Trophoblast cell (in vitro differentiated cells and primary cell): ENCODE measurements at regions not wholly inside any gene's neighbourhood (a gene's known extent, or its start where the extent isn't known, plus 50 kb on each side); places are given as distances from the start of the nearest gene placed in this dataset.

ENCODE experiments used
- DNase-seq, 2 donors: peaks; one replicate each; pipeline ENCODE4 v3.0.0-alpha.2; 2016
- H2AFZ ChIP-seq: 2 replicates; pipeline ENCODE4 v1.6.1; 2013; ENCODE audit warnings: low read length, moderate library complexity, mild to moderate bottlenecking; ENCODE audit not compliant: insufficient read depth, poor library complexity
- H2AK5ac ChIP-seq: 2 replicates; pipeline ENCODE4 v1.6.1; 2013; ENCODE audit warnings: mild to moderate bottlenecking, low read length
- H2BK120ac ChIP-seq: 2 replicates; pipeline ENCODE4 v1.6.1; 2013; ENCODE audit warnings: low read length, mild to moderate bottlenecking, moderate library complexity; ENCODE audit not compliant: insufficient read depth, poor library complexity
- H2BK12ac ChIP-seq: 2 replicates; pipeline ENCODE4 v1.6.1; 2013; ENCODE audit warnings: mild to moderate bottlenecking, low read length, moderate library complexity
- H2BK5ac ChIP-seq: 2 replicates; pipeline ENCODE4 v1.6.1; 2013; ENCODE audit warnings: low read length, low read depth, moderate library complexity, mild to moderate bottlenecking; ENCODE audit not compliant: poor library complexity
- H3K14ac ChIP-seq: 2 replicates; pipeline ENCODE4 v1.6.1; 2013; ENCODE audit warnings: mild to moderate bottlenecking, low read length
- H3K18ac ChIP-seq: 2 replicates; pipeline ENCODE4 v1.6.1; 2013; ENCODE audit warnings: mild to moderate bottlenecking, low read length
- H3K23ac ChIP-seq: 2 replicates; pipeline ENCODE4 v1.6.1; 2013; ENCODE audit warnings: low read length
- H3K27ac ChIP-seq: 2 replicates; pipeline ENCODE4 v1.5.1; 2013; ENCODE audit warnings: low read depth, mild to moderate bottlenecking, inconsistent platforms, low read length, moderate library complexity
- H3K27me3 ChIP-seq: 2 replicates; pipeline ENCODE4 v1.6.1; 2013; ENCODE audit warnings: inconsistent platforms, mild to moderate bottlenecking, low read length, moderate library complexity; ENCODE audit not compliant: insufficient read depth
- H3K36me3 ChIP-seq, 2 experiments: 1 replicate in 1 of 2; 2 replicates in 1 of 2; pipeline ENCODE4 v1.6.1; 2013; ENCODE audit warnings: low read length in 2 of 2, mild to moderate bottlenecking in 2 of 2, moderate library complexity in 1 of 2; ENCODE audit not compliant: insufficient read depth in 2 of 2, control insufficient read depth in 1 of 2
- H3K4ac ChIP-seq: 2 replicates; pipeline ENCODE4 v1.6.1; 2013; ENCODE audit warnings: low read depth, mild to moderate bottlenecking, low read length, moderate library complexity
- H3K4me1 ChIP-seq, 2 experiments: 1 replicate in 1 of 2; 2 replicates in 1 of 2; pipeline ENCODE4 v1.6.1; 2013; ENCODE audit warnings: low read length in 2 of 2, mild to moderate bottlenecking in 2 of 2, moderate library complexity in 1 of 2; ENCODE audit not compliant: insufficient read depth in 2 of 2, control insufficient read depth in 1 of 2
- H3K4me2 ChIP-seq: 2 replicates; pipeline ENCODE4 v1.6.1; 2013; ENCODE audit warnings: inconsistent platforms, mild to moderate bottlenecking, low read length, moderate library complexity
- H3K4me3 ChIP-seq: 2 replicates; pipeline ENCODE4 v1.5.1; 2013; ENCODE audit warnings: mild to moderate bottlenecking, low read depth, low read length, inconsistent platforms
- H3K79me1 ChIP-seq: one replicate; pipeline ENCODE4 v1.6.1; 2013; ENCODE audit warnings: low read length
- H3K79me2 ChIP-seq: 2 replicates; pipeline ENCODE4 v1.6.1; 2013; ENCODE audit warnings: low read length, mild to moderate bottlenecking; ENCODE audit not compliant: control insufficient read depth, insufficient read depth, poor library complexity
- H3K9ac ChIP-seq: 2 replicates; pipeline ENCODE4 v1.6.1; 2013; ENCODE audit warnings: mild to moderate bottlenecking, low read length
- H3K9me3 ChIP-seq: 2 replicates; pipeline ENCODE4 v1.6.1; 2013; ENCODE audit warnings: low read depth, mild to moderate bottlenecking, control low read depth, inconsistent platforms, low read length; ENCODE audit not compliant: insufficient read depth
- H4K12ac ChIP-seq: 2 replicates; pipeline ENCODE4 v1.6.1; 2013; ENCODE audit warnings: low read depth, mild to moderate bottlenecking, low read length, moderate library complexity
- H4K8ac ChIP-seq: 2 replicates; pipeline ENCODE4 v1.6.1; 2013; ENCODE audit warnings: low read depth, mild to moderate bottlenecking, low read length, moderate library complexity
- H4K91ac ChIP-seq: one replicate; pipeline ENCODE4 v1.6.1; 2013; ENCODE audit warnings: low read depth, mild to moderate bottlenecking, low read length, moderate library complexity
- WGBS: extraction: QIAGEN DNeasy Blood & Tissue Kit; methylation state at CpG from one replicate; pipeline ENCODE4 v1.1.7; 2013; ENCODE audit warnings: missing lambda C conversion rate; ENCODE audit not compliant: insufficient read length, insufficient coverage; ENCODE audit errors: extremely low coverage; 5-methylcytosine and 5-hydroxymethylcytosine counted together

GRCh38 chr9:18056269-18056992, 417.5 kb upstream of the ADAMTSL1 start:
- no peak overlapping the region for H3K4ac ChIP-seq
- H4K8ac ChIP-seq = no peak overlapping the region
- no peak overlapping the region for H2AFZ ChIP-seq
- H3K36me3 ChIP-seq = no peaks in the 10 kb centered on the region
- H2BK120ac ChIP-seq = no peak overlapping the region
- no peak overlapping the region for H2AK5ac ChIP-seq
- H2BK5ac ChIP-seq = no peak overlapping the region
- peaks cover 0 to 3% of the 10 kb centered on the region in 2 experiments for H3K4me1 ChIP-seq
- H3K79me2 ChIP-seq = no peaks in the 10 kb centered on the region
- no peak for DNase-seq
- H3K4me2 ChIP-seq = no peak overlapping the region
- H3K14ac ChIP-seq = no peak overlapping the region
- no CpG with 5 or more reads among the region's 8 CpGs for WGBS
- no peak overlapping the region for H3K4me3 ChIP-seq
- H3K9me3 ChIP-seq = no peaks in the 10 kb centered on the region
- no peak overlapping the region for H2BK12ac ChIP-seq
- no peak overlapping the region for H3K18ac ChIP-seq
- no peak overlapping the region for H3K23ac ChIP-seq
- no peak overlapping the region for H4K12ac ChIP-seq
- H3K27me3 ChIP-seq = no peaks in the 10 kb centered on the region
- no peak overlapping the region for H4K91ac ChIP-seq
- H3K27ac ChIP-seq = no peak overlapping the region
- H3K79me1 ChIP-seq = no peaks in the 10 kb centered on the region
- H3K9ac ChIP-seq = no peak overlapping the region

DNA sequence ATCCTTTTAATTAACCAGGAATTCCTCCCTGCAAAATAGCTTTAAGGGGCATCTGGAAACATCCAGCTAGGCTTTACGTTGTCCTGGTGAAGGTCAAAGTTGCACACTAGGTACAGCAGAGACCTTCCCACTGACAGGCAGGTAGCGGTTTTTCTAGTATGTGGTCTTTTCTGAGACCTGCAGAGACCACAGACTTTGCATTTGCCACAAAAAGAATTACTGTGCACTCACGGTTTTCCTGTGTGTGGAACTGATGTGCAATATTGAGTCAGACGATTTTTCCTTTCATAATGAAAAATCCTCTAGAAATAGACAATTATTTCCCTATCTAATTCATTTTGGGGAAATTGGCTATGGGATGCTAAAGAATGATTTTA, 417.0 kb upstream of the ADAMTSL1 start:
- no peaks in the 10 kb centered on the region for H3K79me2 ChIP-seq
- H3K4me3 ChIP-seq = no peak overlapping the region
- H3K79me1 ChIP-seq = no peaks in the 10 kb centered on the region
- no peak overlapping the region for H3K4ac ChIP-seq
- no peaks in the 10 kb centered on the region for H3K9me3 ChIP-seq
- no peak overlapping the region for H2BK12ac ChIP-seq
- H3K36me3 ChIP-seq = no peaks in the 10 kb centered on the region
- H4K91ac ChIP-seq = no peak overlapping the region
- H3K27ac ChIP-seq = no peak overlapping the region
- H3K4me2 ChIP-seq = no peak overlapping the region
- no peak overlapping the region for H3K18ac ChIP-seq
- H2BK120ac ChIP-seq = no peak overlapping the region
- no peak overlapping the region for H2BK5ac ChIP-seq
- no peak overlapping the region for H3K14ac ChIP-seq
- no peak overlapping the region for H4K12ac ChIP-seq
- no CpG with 5 or more reads among the region's 4 CpGs for WGBS
- H3K27me3 ChIP-seq = no peaks in the 10 kb centered on the region
- no peak overlapping the region for H4K8ac ChIP-seq
- H2AK5ac ChIP-seq = no peak overlapping the region
- peaks cover 0 to 3% of the 10 kb centered on the region in 2 experiments for H3K4me1 ChIP-seq
- no peak overlapping the region for H2AFZ ChIP-seq
- H3K23ac ChIP-seq = no peak overlapping the region
- no peak for DNase-seq
- H3K9ac ChIP-seq = no peak overlapping the region

DNA sequence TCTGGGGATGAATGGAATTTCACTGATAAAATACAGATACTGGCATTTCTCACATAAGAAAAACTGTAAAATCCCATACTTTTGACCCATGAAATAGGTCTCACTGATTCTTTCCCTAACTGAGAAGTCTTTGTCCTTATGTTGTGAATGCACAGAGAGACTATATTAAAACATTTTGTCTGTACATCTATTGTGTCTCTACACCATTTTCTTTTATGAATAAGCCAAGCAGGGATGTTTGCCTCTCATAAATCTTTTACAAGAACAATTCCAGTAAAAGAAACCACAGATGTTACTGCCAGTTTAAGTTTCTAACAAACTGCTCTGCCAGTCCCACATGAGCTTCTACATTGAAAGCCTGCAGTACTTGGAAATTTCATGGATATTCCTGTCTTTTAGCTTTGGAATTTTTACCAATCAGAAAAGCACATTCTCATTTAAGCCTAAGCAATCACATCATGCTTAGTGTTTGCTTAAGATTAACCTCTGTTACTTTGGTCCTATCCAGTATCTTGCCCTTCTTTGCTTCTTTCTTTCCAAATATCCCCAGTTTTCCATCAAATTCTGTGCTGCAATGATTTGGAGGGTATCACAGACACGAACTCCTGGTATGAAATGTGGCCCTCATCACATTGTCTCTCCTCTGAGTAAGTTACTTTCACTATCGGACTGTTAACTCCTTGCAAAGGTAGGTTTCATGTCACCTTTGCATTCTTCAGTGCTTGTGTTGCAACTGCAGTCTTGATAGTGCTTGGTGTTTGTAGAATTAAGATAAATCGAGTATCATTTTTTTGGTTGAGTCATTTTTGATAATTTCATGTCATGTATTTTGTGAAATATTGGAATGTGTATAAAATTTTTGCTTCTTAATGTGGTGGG, 415.1 kb upstream of the ADAMTSL1 start:
- no peaks in the 10 kb centered on the region for H3K36me3 ChIP-seq
- no peak overlapping the region for H3K4me3 ChIP-seq
- no peak overlapping the region for H2BK120ac ChIP-seq
- H3K4ac ChIP-seq = no peak overlapping the region
- no peak overlapping the region for H4K91ac ChIP-seq
- no peak for DNase-seq
- no peak overlapping the region for H3K27ac ChIP-seq
- H3K14ac ChIP-seq = no peak overlapping the region
- no peak overlapping the region for H3K4me2 ChIP-seq
- no peak overlapping the region for H4K12ac ChIP-seq
- H2AFZ ChIP-seq = no peak overlapping the region
- WGBS = 100% methylated on average over 1 of the region's 3 CpGs
- H2BK5ac ChIP-seq = no peak overlapping the region
- H2BK12ac ChIP-seq = no peak overlapping the region
- no peak overlapping the region for H3K9ac ChIP-seq
- no peaks in the 10 kb centered on the region for H3K79me1 ChIP-seq
- no peaks in the 10 kb centered on the region for H3K4me1 ChIP-seq
- H3K79me2 ChIP-seq = no peaks in the 10 kb centered on the region
- H2AK5ac ChIP-seq = no peak overlapping the region
- H3K18ac ChIP-seq = no peak overlapping the region
- H4K8ac ChIP-seq = no peak overlapping the region
- H3K23ac ChIP-seq = no peak overlapping the region
- H3K27me3 ChIP-seq = no peaks in the 10 kb centered on the region
- H3K9me3 ChIP-seq = no peaks in the 10 kb centered on the region

- no peaks in the 10 kb centered on the region for H3K79me1 ChIP-seq
- WGBS = no CpG with 5 or more reads among the region's 1 CpG
These were observed 414.5 kb upstream of the ADAMTSL1 start for GRCh38 chr9:18059447-18059846.

More at GRCh38 chr9:18059447-18059846, 414.5 kb upstream of the ADAMTSL1 start:
- H3K4me2 ChIP-seq = no peak overlapping the region
- H3K9me3 ChIP-seq = no peaks in the 10 kb centered on the region
- no peak overlapping the region for H3K4me3 ChIP-seq
- no peak for DNase-seq
- no peaks in the 10 kb centered on the region for H3K27me3 ChIP-seq
- H2AK5ac ChIP-seq = no peak overlapping the region
- H3K18ac ChIP-seq = no peak overlapping the region
- H4K8ac ChIP-seq = no peak overlapping the region
- H4K12ac ChIP-seq = no peak overlapping the region
- H2BK12ac ChIP-seq = no peak overlapping the region
- no peak overlapping the region for H3K14ac ChIP-seq
- no peak overlapping the region for H3K9ac ChIP-seq
- H4K91ac ChIP-seq = no peak overlapping the region
- H3K36me3 ChIP-seq = no peaks in the 10 kb centered on the region
- no peak overlapping the region for H2BK120ac ChIP-seq
- H3K23ac ChIP-seq = no peak overlapping the region
- H2BK5ac ChIP-seq = no peak overlapping the region
- no peak overlapping the region for H3K27ac ChIP-seq
- no peak overlapping the region for H3K4ac ChIP-seq
- no peak overlapping the region for H2AFZ ChIP-seq
- no peaks in the 10 kb centered on the region for H3K4me1 ChIP-seq
- H3K79me2 ChIP-seq = no peaks in the 10 kb centered on the region
